Body of pancreas (tissue), 4 donors: ENCODE measurements at regions not wholly inside any gene's neighbourhood (a gene's known extent, or its start where the extent isn't known, plus 50 kb on each side); places are given as distances from the start of the nearest gene placed in this dataset.

Source experiments
- CTCF ChIP-seq, 7 experiments: fragments of 450-650 bp in 4 of 7; fragments of 200-600 bp in 3 of 7; sonication (generic) in 3 of 7; IDR thresholded peaks; one replicate each; pipeline ENCODE4 v1.5.1; 2016 to 2019; ENCODE audit warnings: antibody characterized with exemption in 7 of 7
- POLR2A ChIP-seq, 3 donors: fragments of 450-650 bp; IDR thresholded peaks; one replicate each; pipeline ENCODE4 v1.6.1; 2016; ENCODE audit warnings: antibody characterized with exemption in 3 of 3, mild to moderate bottlenecking in 2 of 3

GRCh38 chr13:48155848-48156247 is 60.9 kb upstream of the MED4 start:
- TF ChIP-seq POLR2A (IDR thresholded peaks at IDR 0.05) (no peak), CTCF (IDR thresholded peaks at IDR 0.05) (no peak)
